Tongue (tissue), 1 donor: ENCODE measurements at regions not wholly inside any gene's neighbourhood (a gene's known extent, or its start where the extent isn't known, plus 50 kb on each side); places are given as distances from the start of the nearest gene placed in this dataset.
"Not testable (repeated sequence)": the region's sequence is repeated elsewhere in the genome, so short reads cannot be mapped to it uniquely, and the experiment has no call there.

ENCODE experiments used
- DNase-seq: peaks from one replicate; pipeline ENCODE4 v3.0.0-alpha.2; 2015

DNA sequence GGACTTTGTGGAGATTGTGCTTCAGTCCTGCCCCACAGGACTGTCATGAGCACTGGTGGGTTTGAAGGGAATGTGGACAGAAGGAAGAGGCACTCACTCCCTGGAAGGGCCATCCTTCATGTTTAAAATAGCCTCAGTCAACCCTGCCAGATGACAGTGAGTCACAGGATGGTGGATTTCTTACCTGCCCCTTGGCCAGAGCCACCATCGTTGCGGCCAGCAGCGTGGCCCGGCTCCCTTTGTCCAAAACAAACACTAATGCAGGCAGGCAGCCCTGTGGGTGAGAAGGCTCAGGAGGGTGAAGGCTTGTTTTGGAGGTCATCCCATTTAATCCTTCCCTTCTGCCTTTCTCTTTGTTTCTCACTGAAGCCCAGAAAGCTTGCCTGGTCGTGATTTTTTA, 422.7 kb downstream of the CD83 start:
- no peak for DNase-seq

DNA sequence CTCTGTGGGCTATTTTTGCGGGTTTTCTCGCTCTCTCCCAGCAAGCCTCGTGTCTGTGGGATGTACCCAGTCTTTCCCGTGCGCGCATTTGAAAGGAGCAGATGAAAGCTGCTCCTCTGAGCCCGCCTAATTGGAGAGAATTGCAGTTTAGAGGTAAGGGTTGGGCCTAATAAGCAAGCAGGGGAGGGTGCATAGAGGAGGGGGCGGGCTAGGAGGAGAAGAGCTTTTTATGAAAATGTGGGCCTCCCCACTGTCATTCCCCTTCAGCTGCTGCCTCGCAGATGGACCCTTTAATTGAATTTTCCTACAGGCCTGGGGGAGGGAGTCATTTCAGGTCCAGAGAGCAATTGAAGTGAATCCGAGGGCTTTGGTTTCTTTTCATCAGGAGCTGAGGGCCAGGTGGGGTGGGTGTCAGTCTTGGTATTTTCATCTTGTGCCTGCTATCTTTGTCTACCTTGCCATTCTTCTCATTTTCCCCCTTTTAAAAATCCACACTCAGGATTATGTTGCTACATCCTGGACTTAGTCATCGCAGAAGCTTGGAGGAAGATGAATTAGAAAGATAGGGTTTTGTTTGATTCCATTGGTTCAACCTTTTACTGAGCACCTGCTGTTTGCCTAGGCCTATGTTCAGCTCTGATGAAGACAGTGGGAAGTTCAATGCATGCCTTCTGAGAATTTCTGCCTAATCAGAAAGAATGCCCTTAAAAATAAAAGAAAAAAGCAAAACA, 423.4 kb downstream of the CD83 start:
- DNase-seq, result no peak

DNA sequence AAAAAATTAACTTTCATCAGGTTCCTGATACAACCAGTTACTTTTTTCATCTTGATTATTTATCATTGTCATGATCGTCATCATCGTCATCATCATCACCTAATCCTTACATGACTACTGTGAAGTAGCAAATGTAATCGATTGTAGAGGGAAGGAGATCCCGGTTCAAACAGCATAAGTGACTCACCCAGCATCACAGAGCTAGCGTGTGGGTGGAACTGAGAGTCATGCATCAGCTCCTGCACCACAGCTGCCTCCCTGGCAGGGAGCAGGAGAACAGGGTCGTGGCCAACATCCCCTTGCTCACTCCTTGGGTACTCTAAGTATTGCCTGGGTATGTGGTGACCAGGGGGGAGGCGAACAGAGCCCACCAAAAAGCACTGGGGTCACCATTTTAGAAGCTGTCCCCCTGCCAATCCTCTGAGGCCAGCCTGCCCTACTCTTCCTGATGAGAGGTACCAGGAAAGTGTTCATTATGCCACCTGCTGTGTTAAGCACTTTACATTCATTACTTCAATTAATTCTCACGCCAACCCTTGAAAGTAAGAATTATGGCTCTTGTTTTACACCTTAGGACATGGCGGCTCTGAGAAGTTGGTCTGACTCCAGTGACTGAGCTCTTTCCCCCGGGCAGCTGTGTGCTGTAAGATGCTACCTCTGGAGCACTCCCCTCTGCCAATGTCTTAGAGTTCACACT, 425.2 kb downstream of the CD83 start:
- no peak for DNase-seq

DNA sequence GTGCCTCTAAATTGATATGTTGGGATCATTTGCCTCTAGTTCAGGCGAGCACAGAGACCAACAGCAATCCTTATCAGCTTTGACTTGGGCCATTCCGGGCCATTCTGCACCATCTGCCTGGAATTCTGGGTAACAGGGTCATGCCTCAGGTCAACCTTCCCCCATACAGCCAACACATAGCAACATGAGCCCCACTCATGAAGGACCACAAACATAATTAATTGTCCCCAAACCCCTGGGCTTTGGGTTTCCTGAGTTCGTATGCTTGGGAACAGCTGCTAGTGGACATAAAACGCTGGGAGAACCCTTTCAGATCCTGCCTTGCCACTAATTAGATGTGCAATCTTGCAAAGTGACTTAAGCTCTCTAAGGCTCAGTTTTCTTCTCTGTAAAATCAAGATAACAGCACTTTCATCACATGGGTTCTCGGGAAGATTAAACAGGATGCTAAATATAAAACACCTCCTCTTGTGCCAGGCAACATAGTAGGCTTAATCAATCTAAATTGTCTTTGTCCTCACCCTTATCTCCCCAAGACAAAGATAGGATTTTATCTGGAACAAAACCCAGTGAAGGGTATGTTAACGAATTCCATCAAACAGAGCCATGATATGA, 426.5 kb downstream of the CD83 start:
- DNase-seq, result no peak

DNA sequence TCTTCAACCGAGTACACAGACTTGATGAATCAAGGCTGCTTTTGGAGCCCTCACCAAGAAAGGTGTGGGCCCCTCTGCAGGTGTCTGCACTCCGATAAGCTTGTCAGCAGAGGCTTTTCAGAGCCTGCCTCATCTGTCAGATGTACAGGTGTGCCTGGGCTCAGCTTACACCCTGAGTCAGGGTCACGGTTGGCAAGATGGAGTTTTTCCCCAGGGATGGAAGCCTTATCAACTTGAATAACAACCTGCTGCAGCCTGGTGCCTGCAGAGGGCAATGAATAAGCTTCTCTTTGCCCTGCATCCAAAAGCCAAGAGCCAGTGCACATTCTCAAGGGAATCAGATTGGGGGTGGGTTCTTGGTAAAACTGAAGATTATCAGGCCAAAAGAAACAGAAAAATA, 427.1 kb downstream of the CD83 start:
- DNase-seq, result no peak

DNA sequence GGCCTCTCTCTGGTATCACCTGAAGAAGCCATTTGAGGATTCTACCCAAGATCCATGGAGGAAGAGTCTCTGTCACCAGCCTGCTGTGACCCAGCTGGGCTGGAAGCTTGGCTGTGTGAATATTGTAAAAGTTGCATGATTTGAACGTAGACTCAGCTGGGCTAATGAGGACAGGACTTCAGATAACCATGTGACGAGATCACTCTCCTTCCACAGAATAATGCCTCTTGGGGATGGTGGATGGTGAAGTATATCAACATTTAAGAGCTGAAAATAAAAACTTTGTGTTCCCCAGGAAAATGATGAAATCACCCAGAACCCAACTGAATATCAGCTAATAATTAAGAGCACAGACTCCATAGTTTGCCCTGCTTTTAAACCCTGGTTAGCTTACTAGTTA, 427.9 kb downstream of the CD83 start:
- DNase-seq, result no peak

DNA sequence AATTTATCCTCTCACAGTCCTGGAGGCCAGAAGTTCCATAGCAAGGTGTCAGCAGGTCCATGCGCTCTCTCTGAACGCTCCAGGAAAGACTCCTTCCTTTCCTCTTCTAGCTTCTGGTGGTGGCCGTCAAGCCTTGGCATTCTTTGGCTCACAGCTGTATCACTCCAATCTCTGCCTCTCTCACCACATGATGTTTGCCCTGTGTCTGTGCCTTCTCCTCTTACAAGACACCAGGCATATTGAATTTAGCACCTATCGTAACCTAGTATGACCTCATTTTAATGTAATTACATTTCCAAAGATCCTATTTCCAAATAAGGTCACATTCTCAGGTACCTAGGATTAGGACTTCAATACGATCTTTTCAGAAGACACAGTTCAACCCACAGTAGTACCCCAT, 428.5 kb downstream of the CD83 start:
- DNase-seq, result no peak

DNA sequence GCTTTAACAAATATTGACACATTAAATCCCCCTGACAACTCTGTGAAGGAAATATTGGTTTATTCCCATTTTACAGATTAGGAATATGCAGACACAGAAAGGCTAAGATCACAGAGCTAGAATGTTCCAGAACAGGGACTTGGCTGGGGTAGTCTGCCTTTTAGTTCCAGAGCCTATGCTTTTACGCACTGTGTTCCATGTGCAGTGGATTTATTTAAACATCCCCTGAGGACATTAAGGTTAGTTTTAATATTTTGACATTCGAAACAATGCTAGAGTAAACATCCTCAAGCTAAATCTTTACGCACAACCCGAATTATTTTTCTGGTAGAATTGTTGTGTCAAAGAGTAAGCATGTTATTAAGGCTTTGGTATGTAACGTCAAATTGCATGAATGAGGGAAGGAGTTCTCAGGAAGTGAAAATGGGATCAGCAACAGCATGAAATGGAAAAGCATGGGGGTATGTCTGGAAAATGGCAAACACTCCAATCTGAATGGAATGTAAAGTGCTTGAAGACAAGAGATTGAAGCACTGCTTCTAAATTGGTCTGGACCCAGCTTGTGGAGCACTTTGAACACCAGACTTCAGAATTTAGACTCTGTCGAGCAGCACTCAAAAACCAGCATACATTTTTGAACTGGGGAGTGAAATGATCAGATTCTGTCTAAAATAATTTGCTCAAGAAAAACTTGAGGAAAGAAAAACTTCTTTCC, 429.9 kb downstream of the CD83 start:
- no peak for DNase-seq

DNA sequence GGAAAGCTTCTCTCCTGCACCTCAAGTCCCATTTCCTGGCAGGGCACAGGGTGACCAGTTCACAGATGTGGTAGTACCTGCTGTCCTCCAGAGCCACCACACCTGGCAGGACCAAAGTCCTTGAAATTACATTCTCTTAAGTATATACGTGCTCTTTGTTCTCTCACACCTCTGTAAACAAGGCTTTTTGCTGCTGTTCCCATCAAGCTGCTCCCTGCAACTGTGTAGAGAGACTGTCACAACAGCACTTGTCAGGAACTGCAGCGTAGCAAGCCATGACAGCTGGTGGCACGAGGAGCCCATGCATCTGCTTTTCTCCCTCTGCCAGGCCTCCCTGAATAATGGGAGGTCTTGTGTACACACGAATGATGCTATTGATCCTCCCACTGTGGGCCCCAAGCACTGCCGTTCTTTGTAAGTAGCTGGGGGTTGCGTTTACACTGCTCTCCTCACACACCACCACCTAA, 431.8 kb downstream of the CD83 start:
- DNase-seq, result peak; percentile 83

DNA sequence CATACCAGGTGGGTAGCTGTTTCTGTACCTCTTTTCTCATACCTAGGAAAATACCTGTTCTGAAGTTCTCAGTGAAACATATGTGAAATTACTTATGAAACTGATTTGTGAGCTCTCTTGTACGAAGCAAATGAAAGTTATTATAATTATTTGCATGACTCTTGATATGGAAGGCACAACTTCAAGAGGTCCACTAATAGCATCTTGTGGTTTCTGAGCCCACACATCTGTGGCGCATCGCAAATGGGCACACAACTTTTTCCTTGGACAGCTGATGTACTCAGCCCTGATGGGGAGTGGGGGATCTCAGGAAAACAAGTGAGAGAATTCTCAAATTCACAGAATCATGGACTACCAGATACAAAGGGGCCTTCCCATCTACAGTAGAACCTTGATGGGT, 432.3 kb downstream of the CD83 start:
- no peak for DNase-seq

DNA sequence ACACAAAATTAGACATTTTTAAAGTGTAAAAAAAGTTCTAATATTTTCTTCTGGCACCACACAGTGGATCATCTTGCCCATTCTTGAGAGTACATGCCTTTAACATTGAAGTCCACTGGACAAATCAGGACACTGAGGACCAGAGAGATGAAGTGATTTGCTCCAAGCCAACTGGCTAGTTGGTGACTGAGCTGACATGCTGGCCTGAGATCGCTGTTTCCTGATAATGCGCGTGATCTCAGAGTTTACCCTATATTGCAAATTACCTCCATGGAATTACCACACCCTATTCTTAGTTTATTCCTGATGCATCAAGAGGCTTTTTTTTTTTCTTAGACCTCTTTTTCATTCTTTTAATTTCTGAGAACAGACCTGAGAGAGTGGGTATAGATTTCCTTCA, 432.8 kb downstream of the CD83 start:
- no peak for DNase-seq

DNA sequence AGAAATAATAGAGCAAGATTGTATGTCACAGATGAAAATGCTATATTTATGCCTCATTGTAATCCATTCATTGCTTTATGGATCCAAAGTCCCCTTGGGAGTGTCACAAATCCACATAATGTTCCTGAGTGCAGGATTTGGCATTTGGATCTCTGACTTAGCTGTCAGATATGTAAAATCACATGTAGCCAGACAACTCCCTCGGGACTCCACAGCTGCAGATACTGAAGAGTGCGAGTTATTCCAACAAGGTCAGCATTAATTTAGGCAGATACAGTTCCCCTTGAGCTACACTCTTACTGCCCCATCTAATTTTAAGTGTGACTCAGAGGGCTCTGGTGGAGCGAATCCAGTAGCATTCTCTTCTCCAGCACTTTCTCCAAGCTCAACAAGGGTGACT, 433.2 kb downstream of the CD83 start:
- peak; percentile 62 for DNase-seq

DNA sequence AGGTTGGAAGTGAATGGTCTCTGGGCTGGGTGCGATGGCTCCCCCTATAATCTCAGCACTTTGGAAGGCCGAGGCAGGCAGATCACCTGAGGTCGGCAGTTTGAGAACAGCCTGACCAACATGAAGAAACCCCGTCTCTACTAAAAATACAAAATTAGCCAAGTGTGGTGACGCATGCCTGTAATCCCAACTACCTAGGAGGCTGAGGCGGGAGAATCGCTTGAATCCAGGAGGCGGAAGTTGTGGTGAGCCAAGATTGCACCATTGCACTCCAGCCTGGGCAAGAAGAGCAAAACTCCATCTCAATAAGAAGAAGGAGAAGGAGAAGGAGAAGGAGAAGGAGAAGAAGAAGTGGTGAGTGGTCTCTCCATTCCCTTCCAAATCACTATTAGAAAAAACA, 434.0 kb downstream of the CD83 start:
- DNase-seq, result not testable (repeated sequence)

DNA sequence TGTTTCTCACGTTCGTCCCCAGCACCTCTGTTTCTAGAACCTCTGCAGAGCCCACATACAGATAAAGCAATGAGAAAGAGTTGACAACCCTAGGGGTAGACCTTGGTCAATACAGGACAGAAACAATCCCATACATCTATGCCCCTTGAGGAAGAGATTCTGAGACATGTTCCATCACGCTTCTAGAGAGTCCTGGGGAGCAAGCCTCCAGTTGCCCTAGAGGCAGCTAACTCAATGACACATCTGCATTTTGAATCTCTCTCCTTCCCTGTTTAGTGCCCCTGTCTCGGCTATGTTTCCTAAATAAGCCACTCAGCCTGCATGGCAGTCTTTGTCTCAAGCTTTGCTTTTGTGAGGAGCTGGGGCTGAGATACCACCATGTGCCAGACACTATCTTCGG, 435.3 kb downstream of the CD83 start:
- no peak for DNase-seq

DNA sequence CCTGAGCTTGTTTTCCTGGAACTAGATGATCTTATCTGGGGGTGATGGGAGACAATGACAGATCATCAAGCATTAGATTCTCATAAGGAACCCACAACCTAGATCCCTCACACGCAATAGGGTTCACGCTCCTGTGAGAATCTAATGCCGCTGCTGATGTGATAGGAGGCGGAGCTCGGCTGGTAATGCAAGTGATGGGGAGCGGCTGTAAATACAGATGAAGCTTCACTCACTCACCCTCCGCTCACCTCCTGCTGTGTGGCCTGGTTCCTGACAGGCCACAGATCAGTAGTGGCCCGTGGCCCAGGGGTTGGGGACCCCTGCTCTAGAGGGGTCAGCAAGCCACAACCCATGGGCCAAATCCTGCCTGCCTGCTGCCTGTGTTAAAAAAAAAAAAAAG, 435.9 kb downstream of the CD83 start:
- no peak for DNase-seq

DNA sequence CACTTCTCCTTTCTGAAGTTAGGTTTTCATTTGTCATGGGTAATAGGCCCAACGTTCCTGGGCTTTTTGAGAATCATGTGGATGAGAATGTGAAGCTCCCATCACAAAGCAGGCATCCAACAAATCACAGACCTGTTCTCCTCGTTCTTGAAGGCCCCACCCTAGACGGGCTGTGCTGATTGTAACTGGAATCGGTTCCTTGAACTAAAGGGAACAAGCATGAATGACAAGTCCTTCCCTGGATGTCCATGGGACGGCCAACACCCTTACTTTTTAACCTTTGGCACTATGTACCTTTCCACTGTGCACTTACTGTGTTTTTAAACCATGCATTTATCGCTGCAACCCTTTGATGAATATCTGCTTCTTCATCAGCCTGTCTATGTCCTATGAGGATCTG, 438.2 kb downstream of the CD83 start:
- DNase-seq, result no peak

DNA sequence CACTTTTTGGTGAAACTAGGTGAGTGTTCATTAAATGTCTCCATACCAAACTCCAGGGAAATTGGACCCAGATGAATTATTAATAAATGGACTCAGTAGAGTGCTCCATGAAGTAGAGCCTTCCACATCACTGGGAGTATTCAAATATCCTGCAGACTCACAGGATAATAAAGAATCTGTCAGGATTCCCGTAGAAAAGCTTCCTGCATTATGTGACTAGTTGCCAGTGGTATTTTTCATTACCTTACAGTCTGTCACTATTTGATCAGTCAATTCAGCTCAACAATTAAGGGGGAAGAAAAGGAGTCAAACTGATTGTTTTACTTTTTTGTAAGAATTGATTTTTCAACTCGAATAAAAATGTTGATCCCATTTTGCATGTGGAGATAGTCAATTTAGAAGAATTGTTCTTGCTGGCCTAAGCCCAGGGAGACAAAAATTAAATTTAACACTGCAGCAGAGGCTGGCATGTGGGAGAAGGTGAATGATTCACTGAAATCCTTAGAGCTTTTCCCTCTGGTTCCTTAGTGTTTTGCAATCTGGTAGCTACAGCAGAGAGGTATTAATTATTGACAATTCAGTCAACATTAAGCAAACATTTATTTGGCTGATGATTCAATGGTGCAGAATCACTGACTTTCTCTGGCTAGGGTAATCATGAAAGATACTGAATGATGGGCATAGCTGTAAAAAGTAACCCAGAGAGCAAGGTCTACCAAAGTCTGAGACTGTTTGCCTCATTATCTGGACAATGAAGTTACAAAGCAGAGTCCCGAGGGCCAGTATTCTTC, 442.4 kb downstream of the CD83 start:
- DNase-seq, result no peak

DNA sequence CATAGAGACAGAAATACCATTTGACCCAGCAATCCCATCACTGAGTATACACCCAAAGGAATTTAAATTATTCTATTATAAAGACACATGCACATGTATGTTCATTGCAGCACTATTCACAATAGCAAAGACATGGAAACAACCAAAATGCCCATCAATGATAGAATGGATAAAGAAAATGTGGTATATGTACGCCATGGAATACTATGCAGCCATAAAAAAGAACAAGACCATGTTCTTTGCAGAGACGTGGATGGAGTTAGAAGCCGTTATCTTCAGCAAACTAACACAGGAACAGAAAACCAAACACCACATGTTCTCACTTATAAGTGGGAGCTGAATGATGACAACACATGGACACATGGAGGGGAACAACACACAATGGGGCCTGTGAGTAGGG, 444.0 kb downstream of the CD83 start:
- not testable (repeated sequence) for DNase-seq

DNA sequence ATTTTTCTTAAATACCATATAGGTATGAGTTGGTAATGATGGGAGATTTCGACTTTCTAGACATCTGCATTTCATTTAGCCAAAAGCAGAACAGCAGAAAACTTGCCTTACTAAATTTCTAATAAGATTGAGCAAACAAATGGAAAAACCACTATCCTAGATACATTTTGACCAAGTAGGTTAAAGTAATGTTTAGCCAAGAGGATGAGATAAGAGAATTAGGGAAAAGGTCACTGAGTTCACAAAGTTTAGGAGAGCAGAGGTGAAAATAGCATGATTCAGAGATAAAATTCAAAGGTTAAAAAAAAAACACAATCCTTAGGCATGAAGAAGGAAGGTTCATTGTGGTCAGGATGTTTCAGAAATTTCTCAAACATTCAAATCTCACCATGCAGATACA, 450.3 kb downstream of the CD83 start:
- DNase-seq, result no peak

DNA sequence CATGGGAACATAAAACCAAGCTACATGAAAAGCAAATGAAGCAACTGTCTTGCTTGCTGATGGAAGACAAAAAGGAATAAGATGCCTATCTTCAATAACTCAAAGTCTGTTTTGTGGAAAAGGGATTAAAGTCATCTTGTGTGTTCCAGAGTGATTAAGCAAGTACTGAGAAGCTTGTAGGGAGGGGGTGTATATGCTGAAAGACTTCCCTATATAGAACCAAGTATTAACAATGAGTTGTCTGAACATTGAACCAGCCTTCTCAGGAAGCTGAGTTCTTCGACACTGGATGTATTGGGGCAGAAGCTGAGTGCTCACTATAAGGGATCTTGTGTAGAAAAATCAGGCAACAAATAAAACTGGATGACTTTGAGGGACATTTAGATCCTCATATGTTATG, 451.8 kb downstream of the CD83 start:
- no peak for DNase-seq

DNA sequence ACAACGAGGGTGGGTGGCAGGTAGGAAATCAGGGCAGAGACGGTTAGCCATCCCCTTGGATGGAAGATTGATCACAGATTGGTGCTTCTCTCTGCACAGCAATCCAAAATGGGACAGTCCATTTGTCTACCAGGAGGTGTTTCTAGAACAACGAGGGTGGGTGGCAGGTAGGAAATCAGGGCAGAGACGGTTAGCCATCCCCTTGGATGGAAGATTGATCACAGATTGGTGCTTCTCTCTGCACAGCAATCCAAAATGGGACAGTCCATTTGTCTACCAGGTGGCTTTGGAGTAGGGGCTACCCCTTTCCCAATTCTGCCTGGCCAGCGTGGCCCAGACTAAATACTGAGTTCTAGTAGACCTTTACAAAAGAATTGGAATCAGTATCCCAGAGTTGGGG, 452.3 kb downstream of the CD83 start:
- not testable (repeated sequence) for DNase-seq

DNA sequence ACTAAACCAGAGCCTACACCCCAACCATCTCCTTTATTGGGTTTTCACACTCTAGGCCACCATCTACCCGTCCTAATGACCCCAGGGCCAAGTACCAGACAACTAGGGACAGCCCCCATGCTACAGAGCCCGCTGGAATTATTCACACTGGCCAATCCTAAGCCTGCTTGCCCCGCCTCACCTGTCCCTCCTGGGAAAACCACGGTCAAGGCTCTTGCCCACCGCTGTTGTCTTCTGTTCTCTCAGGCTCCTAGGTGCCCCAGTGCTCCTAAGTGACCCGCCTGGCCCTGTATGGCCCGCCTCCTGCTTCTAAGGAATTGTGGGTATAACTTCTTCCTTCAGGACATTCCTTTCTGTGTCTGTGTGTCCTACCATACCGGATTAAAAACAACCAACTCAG, 453.4 kb downstream of the CD83 start:
- DNase-seq, result no peak
